Skeletal muscle satellite cell (primary cell): ENCODE measurements at regions not wholly inside any gene's neighbourhood (a gene's known extent, or its start where the extent isn't known, plus 50 kb on each side); places are given as distances from the start of the nearest gene placed in this dataset.
"Not testable (repeated sequence)": the region's sequence is repeated elsewhere in the genome, so short reads cannot be mapped to it uniquely, and the experiment has no call there.

Experiments
- H3K27me3 ChIP-seq: 2 replicates; pipeline ENCODE4 v1.7.0; 2013; ENCODE audit warnings: low read length; ENCODE audit not compliant: control insufficient read depth, insufficient read depth
- H3K36me3 ChIP-seq: 2 replicates; pipeline ENCODE4 v1.7.0; 2013; ENCODE audit warnings: mild to moderate bottlenecking, control low read depth, low read length; ENCODE audit not compliant: insufficient read depth
- H3K4me1 ChIP-seq: 2 replicates; pipeline ENCODE4 v1.7.0; 2013; ENCODE audit warnings: low read length; ENCODE audit not compliant: control insufficient read depth, insufficient read depth
- H3K4me2 ChIP-seq: 2 replicates; pipeline ENCODE4 v1.7.0; 2013; ENCODE audit warnings: mild to moderate bottlenecking, low read length
- H3K4me3 ChIP-seq: 2 replicates; pipeline ENCODE4 v1.7.0; 2013; ENCODE audit warnings: low read length
- H3K9ac ChIP-seq: 2 replicates; pipeline ENCODE4 v1.7.0; 2013; ENCODE audit warnings: mild to moderate bottlenecking, low read depth, low read length, moderate library complexity
- H3K9me3 ChIP-seq: replicated peaks from 2 replicates; pipeline ENCODE4 v1.7.0; 2013; ENCODE audit warnings: mild to moderate bottlenecking, control low read depth, low read length

GRCh38 chr1:243964915-243965314, 86.2 kb upstream of the ZBTB18 start:
- Histone ChIP-seq H3K36me3 (no peaks in the 10 kb centered on the region), H3K4me3 (no peak overlapping the region), H3K4me2 (no peak overlapping the region), H3K27me3 (no peaks in the 10 kb centered on the region), H3K9ac (no peak overlapping the region), H3K9me3 (no peaks in the 10 kb centered on the region), H3K4me1 (peaks cover 14% of the 10 kb centered on the region)

DNA sequence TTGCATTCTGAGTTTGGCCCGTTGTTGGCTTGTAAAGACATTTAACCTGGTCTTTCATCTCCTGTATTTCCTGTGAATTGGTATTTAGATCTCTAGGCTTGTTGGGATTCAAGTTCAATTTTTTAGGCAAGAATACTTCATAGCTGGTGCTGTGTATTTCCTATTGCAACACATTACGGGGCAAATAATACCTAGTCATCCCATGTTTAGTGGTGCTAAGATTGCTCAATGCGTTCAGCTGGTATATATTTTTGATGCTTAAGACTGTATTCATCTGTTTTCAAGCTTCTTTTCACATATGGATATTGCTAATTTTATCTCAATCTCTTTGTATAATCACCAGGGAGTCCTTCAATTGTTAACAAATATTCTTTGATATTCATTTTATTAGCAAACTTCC, 87.5 kb upstream of the ZBTB18 start:
- peaks cover 8% of the 10 kb centered on the region for H3K4me1 ChIP-seq
- no peak overlapping the region for H3K4me3 ChIP-seq
- no peaks in the 10 kb centered on the region for H3K27me3 ChIP-seq
- H3K4me2 ChIP-seq = no peak overlapping the region
- H3K36me3 ChIP-seq = no peaks in the 10 kb centered on the region
- H3K9me3 ChIP-seq = no peaks in the 10 kb centered on the region
- H3K9ac ChIP-seq = no peak overlapping the region

DNA sequence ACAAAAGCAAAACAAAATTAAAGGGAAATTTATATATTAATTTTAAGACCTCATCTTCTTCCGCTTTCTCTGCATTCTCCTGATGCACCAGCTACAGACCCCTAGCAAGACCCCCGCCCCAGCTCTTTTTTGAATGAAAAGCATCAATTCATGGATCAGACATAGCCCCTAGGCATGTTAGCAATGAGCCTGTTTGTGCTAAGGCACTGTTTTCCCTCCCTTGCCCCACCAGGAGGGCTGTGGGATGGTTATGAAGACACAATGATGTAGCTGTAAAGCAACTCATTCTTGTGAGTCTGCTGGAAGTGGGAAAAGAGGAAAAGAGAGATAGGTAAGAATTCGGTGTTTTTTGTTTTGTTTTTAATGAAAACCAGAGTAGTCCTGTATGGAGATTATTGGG, 88.5 kb upstream of the ZBTB18 start:
- Histone ChIP-seq H3K9ac (no peak overlapping the region), H3K4me1 (no peaks in the 10 kb centered on the region), H3K27me3 (no peaks in the 10 kb centered on the region), H3K4me3 (no peak overlapping the region), H3K9me3 (no peaks in the 10 kb centered on the region), H3K36me3 (no peaks in the 10 kb centered on the region), H3K4me2 (no peak overlapping the region)

DNA sequence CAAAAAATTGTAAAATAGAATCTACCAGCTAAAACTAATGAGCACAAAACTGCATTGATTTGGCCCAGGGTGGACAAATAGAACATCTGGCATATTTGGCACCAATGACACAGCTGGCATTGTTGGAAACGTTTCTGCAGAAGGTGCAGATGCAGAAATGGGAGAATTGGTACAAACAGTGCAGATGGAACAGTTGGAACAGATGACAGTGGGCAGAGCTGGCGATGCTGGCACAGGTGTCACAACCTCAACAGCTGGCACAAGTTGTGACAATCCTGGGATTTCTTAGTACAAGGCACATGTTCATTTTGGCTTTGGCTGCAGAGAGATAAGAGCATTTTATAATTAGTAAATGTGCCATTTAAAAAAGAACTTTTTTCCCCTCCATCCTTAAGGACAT, 91.1 kb upstream of the ZBTB18 start:
- Histone ChIP-seq H3K36me3 (no peaks in the 10 kb centered on the region), H3K9ac (no peak overlapping the region), H3K27me3 (no peaks in the 10 kb centered on the region), H3K4me2 (no peak overlapping the region), H3K4me1 (no peaks in the 10 kb centered on the region), H3K9me3 (no peaks in the 10 kb centered on the region), H3K4me3 (no peak overlapping the region)

GRCh38 chr1:243957141-243957540, 93.9 kb upstream of the ZBTB18 start:
- no peak overlapping the region for H3K4me2 ChIP-seq
- no peaks in the 10 kb centered on the region for H3K9me3 ChIP-seq
- H3K9ac ChIP-seq = no peak overlapping the region
- no peaks in the 10 kb centered on the region for H3K27me3 ChIP-seq
- H3K4me3 ChIP-seq = no peak overlapping the region
- H3K4me1 ChIP-seq = no peaks in the 10 kb centered on the region
- H3K36me3 ChIP-seq = no peaks in the 10 kb centered on the region

- Histone ChIP-seq H3K27me3 (no peaks in the 10 kb centered on the region), H3K4me1 (no peaks in the 10 kb centered on the region), H3K4me2 (no peak overlapping the region), H3K36me3 (no peaks in the 10 kb centered on the region), H3K9ac (no peak overlapping the region), H3K9me3 (no peaks in the 10 kb centered on the region), H3K4me3 (no peak overlapping the region)
Observed at GRCh38 chr1:243956450-243956849, 94.6 kb upstream of the ZBTB18 start.

GRCh38 chr1:243951207-243951606, 99.9 kb upstream of the ZBTB18 start:
- H3K9ac ChIP-seq, H3K4me3 ChIP-seq, H3K27me3 ChIP-seq, H3K9me3 ChIP-seq, H3K4me2 ChIP-seq, H3K4me1 ChIP-seq, H3K36me3 ChIP-seq: not testable (repeated sequence)

DNA sequence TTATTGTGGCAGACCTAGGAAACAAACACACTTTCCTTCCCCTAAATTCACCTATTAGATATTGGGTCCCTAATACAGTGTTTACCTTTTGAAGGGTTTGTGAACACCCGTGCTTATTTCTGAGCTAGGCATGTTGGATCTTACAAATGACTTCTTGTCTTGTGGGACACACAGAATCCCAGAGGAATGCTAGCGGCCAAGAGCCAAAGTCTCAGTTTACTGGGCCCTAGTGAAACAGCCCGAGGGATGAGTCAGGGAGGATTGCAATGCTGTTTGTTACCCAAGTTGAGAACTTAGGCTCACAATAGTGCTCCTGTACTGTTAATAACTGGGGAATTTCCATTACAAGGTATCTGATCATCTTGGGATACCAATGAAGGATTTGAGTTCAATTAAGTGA, 100.1 kb upstream of the AKT3 start:
- Histone ChIP-seq H3K9me3 (no peaks in the 10 kb centered on the region), H3K9ac (no peak overlapping the region), H3K4me3 (no peak overlapping the region), H3K36me3 (no peaks in the 10 kb centered on the region), H3K4me2 (no peak overlapping the region), H3K4me1 (peaks cover 9% of the 10 kb centered on the region), H3K27me3 (no peaks in the 10 kb centered on the region)

- H3K27me3 ChIP-seq = no peaks in the 10 kb centered on the region
- no peak overlapping the region for H3K4me3 ChIP-seq
- peaks cover 9% of the 10 kb centered on the region for H3K4me1 ChIP-seq
- no peaks in the 10 kb centered on the region for H3K36me3 ChIP-seq
- H3K9me3 ChIP-seq = no peaks in the 10 kb centered on the region
- no peak overlapping the region for H3K9ac ChIP-seq
- H3K4me2 ChIP-seq = no peak overlapping the region
Observed at GRCh38 chr1:243946946-243947345, 96.9 kb upstream of the AKT3 start.

DNA sequence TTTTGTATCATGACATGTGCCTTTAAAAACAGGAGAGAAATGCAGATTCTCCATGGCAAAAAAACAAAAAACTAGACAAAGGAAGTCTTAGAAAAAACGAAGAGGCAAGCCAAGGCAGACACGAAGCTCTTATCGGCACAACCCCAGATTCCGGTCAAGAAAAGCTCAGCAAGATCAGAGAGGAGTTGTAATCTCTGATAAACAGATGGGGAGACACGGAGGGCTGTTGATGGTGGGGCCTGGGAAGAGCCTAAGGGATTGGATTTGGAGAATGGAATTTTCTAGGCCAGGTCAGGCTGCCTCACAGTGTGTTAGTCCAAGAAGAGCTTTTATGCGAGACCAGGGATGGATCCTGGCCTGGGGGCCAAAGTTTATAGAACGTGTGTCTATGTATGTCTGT, 96.2 kb upstream of the AKT3 start:
- H3K4me3 ChIP-seq = no peak overlapping the region
- H3K4me1 ChIP-seq = peaks cover 9% of the 10 kb centered on the region
- H3K36me3 ChIP-seq = no peaks in the 10 kb centered on the region
- no peaks in the 10 kb centered on the region for H3K9me3 ChIP-seq
- H3K27me3 ChIP-seq = no peaks in the 10 kb centered on the region
- H3K9ac ChIP-seq = no peak overlapping the region
- no peak overlapping the region for H3K4me2 ChIP-seq

GRCh38 chr1:243945727-243946126, 95.7 kb upstream of the AKT3 start:
- no peak overlapping the region for H3K4me3 ChIP-seq
- no peak overlapping the region for H3K9ac ChIP-seq
- no peak overlapping the region for H3K4me2 ChIP-seq
- H3K36me3 ChIP-seq = no peaks in the 10 kb centered on the region
- peaks cover 9% of the 10 kb centered on the region for H3K4me1 ChIP-seq
- H3K9me3 ChIP-seq = no peaks in the 10 kb centered on the region
- no peaks in the 10 kb centered on the region for H3K27me3 ChIP-seq

DNA sequence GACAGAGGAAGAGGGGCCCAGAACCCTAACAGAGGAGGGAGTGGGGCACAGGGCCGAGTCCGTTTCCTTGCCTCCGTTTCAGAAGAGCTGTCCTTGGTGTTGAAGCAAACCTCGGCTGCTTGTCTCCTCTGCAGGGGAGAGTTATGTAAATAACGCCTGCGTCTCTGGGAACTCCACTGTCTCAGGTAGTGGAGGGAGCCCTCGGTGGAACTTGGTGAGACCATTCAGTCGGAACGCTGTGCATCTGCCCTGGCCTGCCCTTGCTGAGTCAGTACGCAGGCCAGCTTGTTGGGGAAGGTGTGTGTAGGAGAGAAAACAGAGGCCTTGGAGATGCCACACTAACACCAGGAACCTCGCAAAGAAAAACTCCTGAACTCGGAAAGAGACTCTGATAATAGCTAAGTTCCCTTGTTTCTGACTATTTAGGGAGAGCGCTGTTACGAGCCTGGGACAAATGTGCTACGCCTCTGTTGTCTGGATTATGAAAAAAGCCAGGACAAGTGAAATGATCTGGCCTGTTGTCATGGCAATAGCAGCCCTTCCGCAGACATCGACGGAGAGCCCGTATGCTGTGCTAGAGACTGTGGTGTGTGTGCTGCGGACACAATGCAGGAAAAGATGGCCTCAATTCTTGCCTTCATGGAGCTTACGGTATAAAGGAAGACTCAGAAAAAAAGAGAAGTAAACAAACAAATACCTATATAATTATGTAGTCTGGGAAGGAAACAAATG, 94.6 kb upstream of the AKT3 start:
- Histone ChIP-seq H3K27me3 (no peaks in the 10 kb centered on the region), H3K4me1 (no peaks in the 10 kb centered on the region), H3K9me3 (no peaks in the 10 kb centered on the region), H3K4me3 (no peak overlapping the region), H3K4me2 (no peak overlapping the region), H3K9ac (no peak overlapping the region), H3K36me3 (no peaks in the 10 kb centered on the region)
